Activated CD8-positive, alpha-beta memory T cell treated with anti-CD3 and anti-CD28 coated beads, Interleukin-2, amount 10 ng/mL, durations not matched to agents 7 days and 5 days (primary cell): ENCODE measurements at regions not wholly inside any gene's neighbourhood (a gene's known extent, or its start where the extent isn't known, plus 50 kb on each side); places are given as distances from the start of the nearest gene placed in this dataset.

Experiments
- ATAC-seq: fragments of 150-1000 bp; cut with Tn5 transposase; one replicate; pipeline ENCODE4 v1.10.0; 2021; ENCODE audit warnings: moderate library complexity
- CTCF ChIA-PET: fragments of 350-600 bp; sonication (Branson Sonifier 250); formaldehyde crosslinking; loops from one replicate; lab custom pipeline; 2021; ENCODE audit warnings: antibody characterized with exemption; lab: Charles Lee
- DNase-seq: peaks from one replicate; pipeline ENCODE4 v3.0.0-alpha.2; 2020
- H3K27ac Mint-ChIP-seq: one replicate; pipeline ENCODE4 v1.8.0; 2021; ENCODE audit warnings: mild to moderate bottlenecking, mixed read lengths
- H3K27me3 Mint-ChIP-seq: one replicate; pipeline ENCODE4 v1.8.0; 2021; ENCODE audit warnings: mixed read lengths
- H3K36me3 Mint-ChIP-seq: one replicate; pipeline ENCODE4 v1.8.0; 2021; ENCODE audit warnings: mild to moderate bottlenecking, mixed read lengths
- H3K4me1 Mint-ChIP-seq: one replicate; pipeline ENCODE4 v1.8.0; 2021; ENCODE audit warnings: mixed read lengths
- H3K4me3 Mint-ChIP-seq: one replicate; pipeline ENCODE4 v1.8.0; 2021; ENCODE audit warnings: mild to moderate bottlenecking, moderate library complexity, mixed read lengths
- H3K9me3 Mint-ChIP-seq: one replicate; pipeline ENCODE4 v1.8.0; 2022; ENCODE audit warnings: low read depth, mixed read lengths

DNA sequence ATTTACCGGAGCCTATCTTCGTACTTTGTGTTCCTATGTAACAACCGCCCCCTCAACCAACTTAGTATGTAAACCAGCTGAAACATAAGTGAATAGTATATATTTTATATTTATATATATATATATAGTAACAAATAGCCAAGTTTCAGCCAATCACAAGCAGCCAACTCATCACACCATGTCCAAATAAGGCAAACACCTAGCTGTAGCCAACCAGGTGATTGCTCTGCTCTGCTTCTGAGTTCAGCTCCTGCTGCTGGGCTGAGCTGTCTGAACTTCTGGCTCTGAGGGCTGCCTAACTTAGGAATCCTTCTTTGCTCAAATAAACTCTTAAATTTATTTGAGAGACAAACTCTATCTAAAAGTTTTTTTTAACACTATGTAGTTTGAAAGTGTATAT is 101.6 kb upstream of the SOX4 start:
- Mint-ChIP-seq H3K27me3 (peaks cover 3% of the 10 kb centered on the region), H3K9me3 (no peaks in the 10 kb centered on the region), H3K36me3 (no peaks in the 10 kb centered on the region), H3K27ac (no peak overlapping the region), H3K4me3 (no peak overlapping the region), H3K4me1 (no peaks in the 10 kb centered on the region)
- DNase-seq (no peak), ATAC-seq (no peak)
- CTCF ChIA-PET: no interaction called here

DNA sequence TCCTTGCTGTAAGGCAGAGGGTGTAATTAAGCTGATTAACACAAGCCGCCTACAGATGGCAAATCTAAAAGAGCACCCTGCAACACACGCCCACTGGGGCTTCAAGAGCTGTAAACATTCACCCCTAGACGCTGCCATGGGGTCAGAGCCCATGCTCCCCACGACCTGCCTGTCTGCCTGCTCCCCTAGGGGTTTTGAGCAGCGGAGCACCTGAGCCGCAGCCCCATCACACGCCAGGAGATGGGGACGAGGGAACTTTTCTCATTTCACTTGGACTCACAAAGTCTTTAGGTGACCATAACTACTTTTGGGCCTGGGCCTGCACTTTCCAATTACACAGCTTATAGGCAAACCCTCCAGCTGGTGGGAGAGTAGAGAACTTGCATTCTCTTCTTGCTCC is 99.0 kb upstream of the SOX4 start:
- Mint-ChIP-seq H3K4me3 (no peak overlapping the region), H3K9me3 (no peaks in the 10 kb centered on the region), H3K27ac (no peak overlapping the region), H3K36me3 (no peaks in the 10 kb centered on the region), H3K4me1 (no peaks in the 10 kb centered on the region), H3K27me3 (no peaks in the 10 kb centered on the region)
- CTCF ChIA-PET: no interaction called here
- DNase-seq (no peak), ATAC-seq (no peak)

DNA sequence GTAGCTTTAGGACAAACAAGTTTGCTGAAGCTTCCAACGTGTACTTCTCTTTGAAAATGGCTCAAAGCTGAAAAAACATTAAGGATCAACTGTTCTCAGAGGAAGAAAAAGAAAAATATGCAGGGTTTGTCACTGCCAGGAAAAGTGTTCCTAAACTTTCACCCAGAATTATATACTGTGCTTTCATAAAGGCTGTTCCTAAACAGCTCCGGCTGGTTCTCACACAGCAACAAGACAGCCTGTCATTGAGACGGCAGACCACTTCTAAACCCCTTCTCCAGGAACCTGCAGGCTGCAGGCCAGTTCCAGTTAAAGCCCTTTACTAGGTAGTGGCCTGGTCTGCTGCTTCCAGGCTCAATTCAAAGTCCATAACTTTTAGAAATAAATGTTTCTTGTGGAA is 97.4 kb upstream of the SOX4 start:
- no peak for ATAC-seq
- no peak overlapping the region for H3K27ac Mint-ChIP-seq
- no peaks in the 10 kb centered on the region for H3K27me3 Mint-ChIP-seq
- no peaks in the 10 kb centered on the region for H3K9me3 Mint-ChIP-seq
- no peaks in the 10 kb centered on the region for H3K4me1 Mint-ChIP-seq
- no peak overlapping the region for H3K4me3 Mint-ChIP-seq
- no peak for DNase-seq
- CTCF ChIA-PET: no interaction called here
- no peaks in the 10 kb centered on the region for H3K36me3 Mint-ChIP-seq

DNA sequence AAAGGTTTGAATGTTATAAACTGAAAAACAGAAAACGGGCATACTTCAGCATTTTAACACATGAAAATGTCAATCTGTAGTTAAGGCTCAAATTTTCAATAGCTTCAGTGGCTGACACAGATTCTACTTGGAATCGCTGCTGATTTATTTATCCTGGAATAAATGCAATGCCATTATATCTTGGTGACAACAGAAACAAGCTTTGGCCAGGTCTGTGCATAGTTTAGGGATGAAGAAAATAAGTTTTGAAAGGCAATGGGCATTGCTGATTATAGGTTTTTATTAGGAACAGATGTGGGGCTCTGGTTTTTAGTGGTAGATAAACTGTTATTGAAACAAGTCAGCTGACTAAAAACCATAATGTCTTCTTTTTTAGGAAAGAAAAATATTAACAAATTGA is 96.8 kb upstream of the SOX4 start:
- no peaks in the 10 kb centered on the region for H3K9me3 Mint-ChIP-seq
- ATAC-seq (no peak), DNase-seq (no peak)
- H3K27me3 Mint-ChIP-seq: no peaks in the 10 kb centered on the region
- no peak overlapping the region for H3K27ac Mint-ChIP-seq
- H3K4me3 Mint-ChIP-seq: no peak overlapping the region
- CTCF ChIA-PET: no interaction called here
- H3K4me1 Mint-ChIP-seq: no peaks in the 10 kb centered on the region
- no peaks in the 10 kb centered on the region for H3K36me3 Mint-ChIP-seq

DNA sequence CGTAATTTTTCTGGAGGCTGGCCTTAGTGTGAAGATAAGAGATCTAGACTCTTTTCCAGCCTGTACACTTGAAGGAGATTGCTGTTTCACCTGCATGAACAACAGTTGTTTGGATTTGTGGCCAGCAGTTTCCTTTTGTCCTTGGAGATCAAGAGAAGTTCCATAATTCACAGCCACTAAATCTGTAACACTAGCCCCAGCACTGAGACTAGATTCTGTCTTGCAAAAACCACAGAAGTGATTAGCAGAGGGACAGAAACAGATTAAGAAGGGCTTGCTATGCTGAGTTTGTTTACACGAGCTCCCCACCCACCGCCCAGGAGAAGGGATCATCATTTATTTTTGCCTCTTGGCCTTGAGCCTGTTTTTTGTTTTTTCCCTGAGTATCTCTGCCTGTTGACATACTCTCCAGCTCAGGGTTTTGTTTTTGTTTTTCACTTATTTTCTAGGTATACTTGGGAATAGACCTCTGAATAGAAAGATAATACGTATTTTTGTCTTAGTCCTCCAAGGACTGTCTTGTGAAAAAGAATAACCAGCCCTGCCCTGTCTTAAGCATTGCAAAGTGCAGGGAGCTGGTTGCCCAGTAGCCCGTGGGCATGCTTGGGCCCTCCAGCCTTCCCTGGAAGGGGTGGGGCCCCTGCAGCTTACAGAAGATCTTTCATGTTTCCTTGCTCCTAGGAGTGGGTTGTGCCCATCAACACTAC is 93.1 kb upstream of the SOX4 start:
- DNase-seq: no peak
- CTCF ChIA-PET: interaction anchor here (1.1 kb wide), 1 partner anchor 12 kb away, joined by 5 read pairs; no protein-coding TSS in a partner anchor
- H3K9me3 Mint-ChIP-seq: no peaks in the 10 kb centered on the region
- no peaks in the 10 kb centered on the region for H3K27me3 Mint-ChIP-seq
- ATAC-seq: no peak
- no peaks in the 10 kb centered on the region for H3K4me1 Mint-ChIP-seq
- no peaks in the 10 kb centered on the region for H3K36me3 Mint-ChIP-seq
- H3K4me3 Mint-ChIP-seq: no peak overlapping the region
- H3K27ac Mint-ChIP-seq: no peak overlapping the region

- H3K36me3 Mint-ChIP-seq: no peaks in the 10 kb centered on the region
- H3K4me1 Mint-ChIP-seq: no peaks in the 10 kb centered on the region
- no peak overlapping the region for H3K4me3 Mint-ChIP-seq
- H3K27me3 Mint-ChIP-seq: no peaks in the 10 kb centered on the region
- DNase-seq (no peak), ATAC-seq (no peak)
- CTCF ChIA-PET: interaction anchor here (1.1 kb wide), 1 partner anchor 11 kb away, joined by 5 read pairs; no protein-coding TSS in a partner anchor
- H3K9me3 Mint-ChIP-seq: no peaks in the 10 kb centered on the region
- no peak overlapping the region for H3K27ac Mint-ChIP-seq
These were observed 92.6 kb upstream of the SOX4 start for GRCh38 chr6:21501021-21501354.

- H3K4me1 Mint-ChIP-seq: no peaks in the 10 kb centered on the region
- no peaks in the 10 kb centered on the region for H3K27me3 Mint-ChIP-seq
- no peak overlapping the region for H3K27ac Mint-ChIP-seq
- H3K9me3 Mint-ChIP-seq: no peaks in the 10 kb centered on the region
- no peak overlapping the region for H3K4me3 Mint-ChIP-seq
- DNase-seq (no peak), ATAC-seq (no peak)
- CTCF ChIA-PET: no interaction called here
- no peaks in the 10 kb centered on the region for H3K36me3 Mint-ChIP-seq
These were observed 91.7 kb upstream of the SOX4 start for GRCh38 chr6:21501815-21502214.

DNA sequence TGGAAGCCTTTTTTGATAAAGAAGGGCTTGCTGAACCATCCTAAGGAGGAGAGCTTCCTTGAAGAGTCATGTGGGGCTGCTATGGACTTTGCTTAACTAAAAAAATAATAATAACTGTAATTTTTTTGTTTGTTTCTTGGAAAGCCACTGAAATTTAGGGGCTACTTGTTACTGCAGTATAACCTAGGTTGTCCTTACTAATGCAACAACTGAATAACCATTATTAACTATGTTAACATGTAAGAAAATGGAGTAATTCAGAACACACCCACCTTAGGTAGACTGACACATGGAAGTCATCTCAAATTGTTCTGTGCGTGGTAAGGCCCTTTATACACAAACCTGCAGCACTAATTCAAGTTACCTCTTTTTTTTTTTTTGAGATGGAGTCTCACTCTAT is 90.9 kb upstream of the SOX4 start:
- no peaks in the 10 kb centered on the region for H3K9me3 Mint-ChIP-seq

DNA sequence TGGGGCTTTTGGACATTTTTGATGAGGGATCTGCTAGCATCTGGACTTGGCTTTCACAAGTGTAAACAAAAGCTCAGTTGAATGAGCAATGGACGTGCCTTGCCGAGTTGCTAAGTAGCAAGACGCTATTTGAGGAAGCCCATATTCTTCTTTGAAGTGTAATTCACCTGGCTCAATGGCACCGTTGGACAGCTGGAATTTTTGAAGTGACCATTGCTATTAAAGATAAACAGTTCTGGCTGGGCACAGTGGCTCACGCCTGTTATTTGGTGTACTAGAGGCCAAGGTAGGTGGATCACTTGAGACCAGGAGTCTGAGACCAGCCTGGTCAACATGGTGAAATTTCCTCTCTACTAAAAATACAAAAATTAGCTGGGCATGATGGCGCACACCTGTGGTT is 88.8 kb upstream of the SOX4 start:
- DNase-seq: no peak
- Mint-ChIP-seq H3K27me3 (no peaks in the 10 kb centered on the region), H3K36me3 (no peaks in the 10 kb centered on the region), H3K27ac (no peak overlapping the region), H3K9me3 (no peaks in the 10 kb centered on the region), H3K4me1 (no peaks in the 10 kb centered on the region), H3K4me3 (no peak overlapping the region)
- ATAC-seq: no peak
- CTCF ChIA-PET: no interaction called here

More for the DNA sequence above, 90.9 kb upstream of the SOX4 start:
- ATAC-seq (no peak), DNase-seq (no peak)
- no peaks in the 10 kb centered on the region for H3K36me3 Mint-ChIP-seq
- H3K27me3 Mint-ChIP-seq: no peaks in the 10 kb centered on the region
- H3K27ac Mint-ChIP-seq: no peak overlapping the region
- CTCF ChIA-PET: no interaction called here
- H3K4me1 Mint-ChIP-seq: no peaks in the 10 kb centered on the region
- H3K4me3 Mint-ChIP-seq: no peak overlapping the region

DNA sequence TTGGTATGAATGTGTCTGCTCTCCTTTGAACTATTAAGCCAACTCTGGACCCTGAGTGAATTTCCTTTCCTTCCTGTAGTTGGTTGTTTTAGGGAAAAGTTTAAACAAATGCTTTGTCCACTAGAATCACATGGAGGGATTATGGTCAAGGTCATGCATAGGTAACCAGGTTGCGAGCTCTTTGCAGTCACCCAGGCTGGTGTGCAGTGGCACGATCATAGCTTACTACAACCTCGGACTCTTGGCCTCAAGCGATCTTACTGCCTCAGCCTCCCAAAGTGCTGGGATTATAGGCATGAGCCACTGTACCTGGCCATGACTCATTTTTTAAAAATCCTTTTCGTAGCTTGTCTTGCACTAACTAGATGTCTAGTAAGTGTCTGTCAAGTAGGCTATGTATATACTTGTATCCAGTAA is 88.0 kb upstream of the SOX4 start:
- ATAC-seq (no peak), DNase-seq (no peak)
- Mint-ChIP-seq H3K9me3 (no peaks in the 10 kb centered on the region), H3K4me3 (no peak overlapping the region), H3K27me3 (no peaks in the 10 kb centered on the region), H3K27ac (no peak overlapping the region), H3K4me1 (no peaks in the 10 kb centered on the region), H3K36me3 (no peaks in the 10 kb centered on the region)
- CTCF ChIA-PET: no interaction called here

DNA sequence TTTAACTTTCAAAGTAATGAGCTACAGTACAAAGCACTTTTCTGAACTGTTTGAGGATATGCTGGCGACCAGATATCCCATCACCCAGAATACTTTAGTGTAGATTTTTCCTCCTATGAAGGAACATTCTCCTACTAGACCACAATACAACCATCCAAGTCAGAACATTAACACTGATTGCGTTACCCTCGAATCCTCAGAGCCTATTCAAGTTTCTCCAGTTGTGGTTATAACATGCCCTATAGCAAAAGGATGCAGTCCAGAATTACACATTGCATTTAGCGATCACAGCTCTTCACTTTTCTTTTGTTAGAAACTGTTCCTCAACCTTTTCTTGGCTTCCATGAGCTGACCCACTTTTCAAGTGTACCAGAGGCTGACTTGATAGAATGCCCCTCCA is 87.4 kb upstream of the SOX4 start:
- Mint-ChIP-seq H3K27me3 (no peaks in the 10 kb centered on the region), H3K4me1 (no peaks in the 10 kb centered on the region), H3K27ac (no peak overlapping the region), H3K9me3 (no peaks in the 10 kb centered on the region), H3K36me3 (no peaks in the 10 kb centered on the region), H3K4me3 (no peak overlapping the region)
- CTCF ChIA-PET: no interaction called here
- no peak for DNase-seq
- no peak for ATAC-seq

DNA sequence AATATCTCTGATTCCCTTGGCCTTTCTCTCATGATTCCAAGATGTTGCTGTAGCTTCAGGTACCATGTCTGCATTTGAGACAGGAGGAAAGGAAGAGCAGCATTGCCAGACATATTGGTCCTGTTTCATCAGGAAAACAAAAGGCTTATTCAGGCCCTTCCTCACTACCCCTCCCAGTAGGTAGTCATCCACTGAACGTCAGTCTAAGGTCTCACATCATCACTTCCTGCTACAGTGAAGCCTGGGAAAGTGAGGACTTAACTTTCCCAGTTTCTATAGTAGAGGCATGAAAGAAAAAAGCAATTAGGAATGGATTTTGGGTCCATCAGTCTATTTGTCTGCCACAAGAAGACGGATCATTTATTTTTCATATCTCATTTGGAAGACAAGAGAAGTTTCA is 85.7 kb upstream of the SOX4 start:
- Mint-ChIP-seq H3K27me3 (no peaks in the 10 kb centered on the region), H3K4me3 (no peak overlapping the region), H3K36me3 (no peaks in the 10 kb centered on the region), H3K27ac (no peak overlapping the region), H3K4me1 (no peaks in the 10 kb centered on the region), H3K9me3 (no peaks in the 10 kb centered on the region)
- ATAC-seq: no peak
- DNase-seq: no peak
- CTCF ChIA-PET: no interaction called here

DNA sequence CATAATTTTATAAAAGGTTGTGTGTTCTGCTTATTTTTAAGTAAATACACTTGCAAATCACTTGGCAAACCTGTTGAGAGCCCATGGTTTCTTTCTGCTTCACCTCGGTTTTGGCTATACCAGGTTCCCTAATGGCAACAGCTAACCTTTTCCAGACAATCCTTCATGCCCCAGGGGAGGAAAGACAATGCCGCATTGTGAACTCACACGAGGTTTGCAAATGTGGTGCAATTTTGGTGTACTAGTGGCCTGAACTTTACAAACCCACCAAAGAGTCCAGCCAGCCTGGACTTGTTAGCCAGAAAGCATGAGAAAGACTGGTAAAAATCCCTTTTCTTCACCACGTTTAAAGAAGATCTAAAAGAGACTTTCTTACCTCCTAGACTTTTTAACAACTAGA is 84.8 kb upstream of the SOX4 start:
- no peak overlapping the region for H3K27ac Mint-ChIP-seq
- no peaks in the 10 kb centered on the region for H3K4me1 Mint-ChIP-seq
- H3K4me3 Mint-ChIP-seq: no peak overlapping the region
- H3K9me3 Mint-ChIP-seq: no peaks in the 10 kb centered on the region
- H3K36me3 Mint-ChIP-seq: no peaks in the 10 kb centered on the region
- CTCF ChIA-PET: no interaction called here
- ATAC-seq: no peak
- DNase-seq: no peak
- H3K27me3 Mint-ChIP-seq: no peaks in the 10 kb centered on the region

- Mint-ChIP-seq H3K9me3 (no peaks in the 10 kb centered on the region), H3K36me3 (no peaks in the 10 kb centered on the region), H3K27ac (no peak overlapping the region), H3K4me3 (no peak overlapping the region), H3K27me3 (no peaks in the 10 kb centered on the region), H3K4me1 (no peaks in the 10 kb centered on the region)
- ATAC-seq: no peak
- no peak for DNase-seq
- CTCF ChIA-PET: interaction anchor here (1.0 kb wide), 1 partner anchor 11 kb away, joined by 5 read pairs; no protein-coding TSS in a partner anchor
These were observed 81.5 kb upstream of the SOX4 start for GRCh38 chr6:21511891-21512550.
